ENCODE measurements at regions not wholly inside any gene's neighbourhood (a gene's known extent, or its start where the extent isn't known, plus 50 kb on each side); places are given as distances from the start of the nearest gene placed in this dataset.

DNA sequence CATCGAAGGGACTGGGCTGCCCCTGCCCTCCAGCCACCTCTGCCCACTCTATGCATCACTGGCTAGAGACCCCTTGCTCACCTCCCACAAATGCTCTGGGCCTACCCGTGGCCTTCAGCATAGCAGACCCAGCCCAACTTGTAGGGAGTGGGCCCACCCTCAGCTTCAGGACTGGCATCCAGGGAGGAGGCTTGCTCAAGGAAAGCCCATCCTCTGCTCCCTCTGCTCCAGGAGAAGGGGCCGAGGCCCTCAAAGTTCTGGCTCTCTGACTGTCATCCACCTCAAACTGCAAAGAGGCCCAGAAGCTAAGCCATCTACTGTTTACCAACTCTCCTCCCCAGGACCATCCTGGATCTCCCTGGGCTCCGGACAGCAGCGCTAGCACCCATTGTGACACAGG lies 84.5 kb downstream of the C5orf15 start:
- Histone ChIP-seq H3K4me3 (replicated peaks; ENCODE audit: insufficient read depth, low read length) (no peak overlapping the region), H3K27ac (replicated peaks) (no peak overlapping the region), H3K27me3 (ENCODE audit: insufficient read depth, poor library complexity, severe bottlenecking) (no peaks in the 10 kb centered on the region)
- DNase-seq (ENCODE audit: low read depth in 1 of 2, low spot score in 1 of 2), result no peak
- no peak for TF ChIP-seq POLR2AphosphoS5 (IDR thresholded peaks at IDR 0.05; ENCODE audit: low read depth)
- TF ChIP-seq, protein P1, sequence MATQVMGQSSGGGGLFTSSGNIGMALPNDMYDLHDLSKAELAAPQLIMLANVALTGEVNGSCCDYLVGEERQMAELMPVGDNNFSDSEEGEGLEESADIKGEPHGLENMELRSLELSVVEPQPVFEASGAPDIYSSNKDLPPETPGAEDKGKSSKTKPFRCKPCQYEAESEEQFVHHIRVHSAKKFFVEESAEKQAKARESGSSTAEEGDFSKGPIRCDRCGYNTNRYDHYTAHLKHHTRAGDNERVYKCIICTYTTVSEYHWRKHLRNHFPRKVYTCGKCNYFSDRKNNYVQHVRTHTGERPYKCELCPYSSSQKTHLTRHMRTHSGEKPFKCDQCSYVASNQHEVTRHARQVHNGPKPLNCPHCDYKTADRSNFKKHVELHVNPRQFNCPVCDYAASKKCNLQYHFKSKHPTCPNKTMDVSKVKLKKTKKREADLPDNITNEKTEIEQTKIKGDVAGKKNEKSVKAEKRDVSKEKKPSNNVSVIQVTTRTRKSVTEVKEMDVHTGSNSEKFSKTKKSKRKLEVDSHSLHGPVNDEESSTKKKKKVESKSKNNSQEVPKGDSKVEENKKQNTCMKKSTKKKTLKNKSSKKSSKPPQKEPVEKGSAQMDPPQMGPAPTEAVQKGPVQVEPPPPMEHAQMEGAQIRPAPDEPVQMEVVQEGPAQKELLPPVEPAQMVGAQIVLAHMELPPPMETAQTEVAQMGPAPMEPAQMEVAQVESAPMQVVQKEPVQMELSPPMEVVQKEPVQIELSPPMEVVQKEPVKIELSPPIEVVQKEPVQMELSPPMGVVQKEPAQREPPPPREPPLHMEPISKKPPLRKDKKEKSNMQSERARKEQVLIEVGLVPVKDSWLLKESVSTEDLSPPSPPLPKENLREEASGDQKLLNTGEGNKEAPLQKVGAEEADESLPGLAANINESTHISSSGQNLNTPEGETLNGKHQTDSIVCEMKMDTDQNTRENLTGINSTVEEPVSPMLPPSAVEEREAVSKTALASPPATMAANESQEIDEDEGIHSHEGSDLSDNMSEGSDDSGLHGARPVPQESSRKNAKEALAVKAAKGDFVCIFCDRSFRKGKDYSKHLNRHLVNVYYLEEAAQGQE (IDR thresholded peaks at IDR 0.05; ENCODE audit: insufficient replicate concordance, low read depth), result no peak
- no peak for TF ChIP-seq SPI1 (IDR thresholded peaks at IDR 0.05; ENCODE audit: borderline replicate concordance, low read depth)
- TF ChIP-seq GABPA (IDR thresholded peaks at IDR 0.05; ENCODE audit: low read depth), result no peak
- TF ChIP-seq, protein P2, sequence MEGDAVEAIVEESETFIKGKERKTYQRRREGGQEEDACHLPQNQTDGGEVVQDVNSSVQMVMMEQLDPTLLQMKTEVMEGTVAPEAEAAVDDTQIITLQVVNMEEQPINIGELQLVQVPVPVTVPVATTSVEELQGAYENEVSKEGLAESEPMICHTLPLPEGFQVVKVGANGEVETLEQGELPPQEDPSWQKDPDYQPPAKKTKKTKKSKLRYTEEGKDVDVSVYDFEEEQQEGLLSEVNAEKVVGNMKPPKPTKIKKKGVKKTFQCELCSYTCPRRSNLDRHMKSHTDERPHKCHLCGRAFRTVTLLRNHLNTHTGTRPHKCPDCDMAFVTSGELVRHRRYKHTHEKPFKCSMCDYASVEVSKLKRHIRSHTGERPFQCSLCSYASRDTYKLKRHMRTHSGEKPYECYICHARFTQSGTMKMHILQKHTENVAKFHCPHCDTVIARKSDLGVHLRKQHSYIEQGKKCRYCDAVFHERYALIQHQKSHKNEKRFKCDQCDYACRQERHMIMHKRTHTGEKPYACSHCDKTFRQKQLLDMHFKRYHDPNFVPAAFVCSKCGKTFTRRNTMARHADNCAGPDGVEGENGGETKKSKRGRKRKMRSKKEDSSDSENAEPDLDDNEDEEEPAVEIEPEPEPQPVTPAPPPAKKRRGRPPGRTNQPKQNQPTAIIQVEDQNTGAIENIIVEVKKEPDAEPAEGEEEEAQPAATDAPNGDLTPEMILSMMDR (IDR thresholded peaks at IDR 0.05; ENCODE audit: insufficient read depth, low read length), result no peak

GRCh38 chr5:133882846-133883245 lies 85.6 kb downstream of the C5orf15 start:
- TF ChIP-seq POLR2AphosphoS5 (IDR thresholded peaks at IDR 0.05; ENCODE audit: low read depth) (no peak), SPI1 (IDR thresholded peaks at IDR 0.05; ENCODE audit: borderline replicate concordance, low read depth) (no peak), GABPA (IDR thresholded peaks at IDR 0.05; ENCODE audit: low read depth) (no peak)
- TF ChIP-seq, protein P2 (IDR thresholded peaks at IDR 0.05; ENCODE audit: insufficient read depth, low read length), result no peak
- TF ChIP-seq, protein P1 (IDR thresholded peaks at IDR 0.05; ENCODE audit: insufficient replicate concordance, low read depth), result no peak
- no peak for DNase-seq (ENCODE audit: low read depth in 1 of 2, low spot score in 1 of 2)
- H3K4me3 ChIP-seq (replicated peaks; ENCODE audit: insufficient read depth, low read length), result no peak overlapping the region
- H3K27ac ChIP-seq (replicated peaks), result no peak overlapping the region
- H3K27me3 ChIP-seq (ENCODE audit: insufficient read depth, poor library complexity, severe bottlenecking), result no peaks in the 10 kb centered on the region

GRCh38 chr5:133882389-133882695 lies 86.1 kb downstream of the C5orf15 start:
- Histone ChIP-seq H3K27ac (replicated peaks) (no peak overlapping the region), H3K4me3 (replicated peaks; ENCODE audit: insufficient read depth, low read length) (no peak overlapping the region), H3K27me3 (ENCODE audit: insufficient read depth, poor library complexity, severe bottlenecking) (no peaks in the 10 kb centered on the region)
- DNase-seq (ENCODE audit: low read depth in 1 of 2, low spot score in 1 of 2), result no peak
- TF ChIP-seq, protein P2 (IDR thresholded peaks at IDR 0.05; ENCODE audit: insufficient read depth, low read length), result no peak
- TF ChIP-seq, protein P1 (IDR thresholded peaks at IDR 0.05; ENCODE audit: insufficient replicate concordance, low read depth), result no peak
- no peak for TF ChIP-seq GABPA (IDR thresholded peaks at IDR 0.05; ENCODE audit: low read depth)
- TF ChIP-seq POLR2AphosphoS5 (IDR thresholded peaks at IDR 0.05; ENCODE audit: low read depth), result no peak

All from HL-60 (cell line).